ENCODE measurements at regions not wholly inside any gene's neighbourhood (a gene's known extent, or its start where the extent isn't known, plus 50 kb on each side); places are given as distances from the start of the nearest gene placed in this dataset.
"Not testable (repeated sequence)": the region's sequence is repeated elsewhere in the genome, so short reads cannot be mapped to it uniquely, and the experiment has no call there.

- Histone ChIP-seq H3K27ac (no peak overlapping the region), H3K9me3 (no peaks in the 10 kb centered on the region), H3K4me3 (no peak overlapping the region), H3K36me3 (no peaks in the 10 kb centered on the region), H3K4me1 (no peaks in the 10 kb centered on the region), H3K27me3 (no peaks in the 10 kb centered on the region)
- intact Hi-C loops (cut with DNase I; ENCODE audit: low total_unique reads) = no loop called here
- in situ Hi-C loops (cut with MboI; ENCODE audit: low sequenced_read_pairs in 4 of 4) = no loop called here
- ATAC-seq (no peak), DNase-seq (no peak)
- no peak for TF ChIP-seq CTCF (IDR thresholded peaks at IDR 0.05 in 4 of 5, conservative IDR thresholded peaks at IDR 0.05 in 1 of 5)
- no peak for TF ChIP-seq POLR2A (IDR thresholded peaks at IDR 0.05)
These were observed 787.4 kb upstream of the RGMB start for GRCh38 chr5:97986069-97986468.

GRCh38 chr5:97991236-97991635 lies 782.2 kb upstream of the RGMB start:
- DNase-seq (no peak), ATAC-seq (no peak)
- H3K4me3 ChIP-seq = no peak overlapping the region
- in situ Hi-C loops (cut with MboI; ENCODE audit: low sequenced_read_pairs in 4 of 4) = no loop called here
- no peaks in the 10 kb centered on the region for H3K27me3 ChIP-seq
- intact Hi-C loops (cut with DNase I; ENCODE audit: low total_unique reads) = no loop called here
- no peaks in the 10 kb centered on the region for H3K36me3 ChIP-seq
- TF ChIP-seq POLR2A (IDR thresholded peaks at IDR 0.05) (no peak), CTCF (IDR thresholded peaks at IDR 0.05 in 4 of 5, conservative IDR thresholded peaks at IDR 0.05 in 1 of 5) (no peak)
- H3K9me3 ChIP-seq = no peaks in the 10 kb centered on the region
- H3K27ac ChIP-seq = no peak overlapping the region
- no peaks in the 10 kb centered on the region for H3K4me1 ChIP-seq

GRCh38 chr5:97998941-97999340 lies 774.5 kb upstream of the RGMB start:
- Histone ChIP-seq H3K27me3 (no peaks in the 10 kb centered on the region), H3K4me1 (no peaks in the 10 kb centered on the region), H3K4me3 (no peak overlapping the region), H3K27ac (no peak overlapping the region), H3K36me3 (no peaks in the 10 kb centered on the region), H3K9me3 (no peaks in the 10 kb centered on the region)
- TF ChIP-seq CTCF (IDR thresholded peaks at IDR 0.05 in 4 of 5, conservative IDR thresholded peaks at IDR 0.05 in 1 of 5) = no peak
- TF ChIP-seq POLR2A (IDR thresholded peaks at IDR 0.05) = no peak
- ATAC-seq (no peak), DNase-seq (no peak)
- intact Hi-C loops (cut with DNase I; ENCODE audit: low total_unique reads) = no loop called here
- in situ Hi-C loops (cut with MboI; ENCODE audit: low sequenced_read_pairs in 4 of 4) = no loop called here

- DNase-seq (no peak), ATAC-seq (no peak)
- TF ChIP-seq POLR2A (IDR thresholded peaks at IDR 0.05) (no peak), CTCF (IDR thresholded peaks at IDR 0.05 in 4 of 5, conservative IDR thresholded peaks at IDR 0.05 in 1 of 5) (no peak)
- no peak overlapping the region for H3K27ac ChIP-seq
- no peaks in the 10 kb centered on the region for H3K4me1 ChIP-seq
- H3K4me3 ChIP-seq = no peak overlapping the region
- in situ Hi-C loops (cut with MboI; ENCODE audit: low sequenced_read_pairs in 4 of 4) (no loop called here), intact Hi-C loops (cut with DNase I; ENCODE audit: low total_unique reads) (no loop called here)
- no peaks in the 10 kb centered on the region for H3K9me3 ChIP-seq
- H3K36me3 ChIP-seq = no peaks in the 10 kb centered on the region
- H3K27me3 ChIP-seq = no peaks in the 10 kb centered on the region
These were observed 769.0 kb upstream of the RGMB start for GRCh38 chr5:98004463-98004862.

GRCh38 chr5:98016771-98017170 lies 756.7 kb upstream of the RGMB start:
- ATAC-seq (no peak), DNase-seq (no peak)
- Histone ChIP-seq H3K9me3 (no peaks in the 10 kb centered on the region), H3K27ac (no peak overlapping the region), H3K27me3 (no peaks in the 10 kb centered on the region), H3K4me1 (no peaks in the 10 kb centered on the region), H3K4me3 (no peak overlapping the region), H3K36me3 (no peaks in the 10 kb centered on the region)
- in situ Hi-C loops (cut with MboI; ENCODE audit: low sequenced_read_pairs in 4 of 4) = no loop called here
- TF ChIP-seq POLR2A (IDR thresholded peaks at IDR 0.05) (no peak), CTCF (IDR thresholded peaks at IDR 0.05 in 4 of 5, conservative IDR thresholded peaks at IDR 0.05 in 1 of 5) (no peak)
- intact Hi-C loops (cut with DNase I; ENCODE audit: low total_unique reads) = no loop called here

GRCh38 chr5:98030273-98030672 lies 743.2 kb upstream of the RGMB start:
- intact Hi-C loops (cut with DNase I; ENCODE audit: low total_unique reads); H3K4me1 ChIP-seq; ATAC-seq; H3K36me3 ChIP-seq; H3K27ac ChIP-seq; H3K4me3 ChIP-seq; DNase-seq; in situ Hi-C loops (cut with MboI; ENCODE audit: low sequenced_read_pairs in 4 of 4); H3K27me3 ChIP-seq; H3K9me3 ChIP-seq: not testable (repeated sequence)

GRCh38 chr5:98031036-98031435 lies 742.4 kb upstream of the RGMB start:
- DNase-seq; H3K36me3 ChIP-seq; intact Hi-C loops (cut with DNase I; ENCODE audit: low total_unique reads); H3K4me3 ChIP-seq; ATAC-seq; H3K27me3 ChIP-seq; H3K27ac ChIP-seq; H3K4me1 ChIP-seq; in situ Hi-C loops (cut with MboI; ENCODE audit: low sequenced_read_pairs in 4 of 4); H3K9me3 ChIP-seq: not testable (repeated sequence)

Data from gastrocnemius medialis (tissue), 4 donors.